ENCODE measurements at regions not wholly inside any gene's neighbourhood (a gene's known extent, or its start where the extent isn't known, plus 50 kb on each side); places are given as distances from the start of the nearest gene placed in this dataset.

- intact Hi-C loops (cut with micrococcal nuclease) = no loop called here
- Histone ChIP-seq H3K9ac (ENCODE audit: low read length) (no peak overlapping the region), H3K4me1 (ENCODE audit: control insufficient read depth in 2 of 2, insufficient read depth in 2 of 2, low read length in 2 of 2) (no peaks in the 10 kb centered on the region), H3K4me3 (ENCODE audit: control extremely low read depth in 1 of 5, extremely low read depth in 1 of 5, insufficient read depth in 1 of 5, low read depth in 2 of 5, low read length in 4 of 5) (no peak overlapping the region), H3K79me2 (ENCODE audit: control insufficient read depth, insufficient read depth, low read length) (no peaks in the 10 kb centered on the region), H3K9me3 (ENCODE audit: control extremely low read depth in 1 of 3, control insufficient read depth in 2 of 3, insufficient read depth in 1 of 3, low read length in 2 of 3) (no peaks in the 10 kb centered on the region), H3K4me2 (replicated peaks; ENCODE audit: low read depth, low read length, poor library complexity, severe bottlenecking) (no peak overlapping the region), H3K27ac (ENCODE audit: low read length in 2 of 2) (no peak overlapping the region), H2AFZ (ENCODE audit: insufficient read depth, low read depth, low read length, poor library complexity, severe bottlenecking) (no peak overlapping the region), H3K36me3 (replicated peaks in 1 of 2; ENCODE audit: control extremely low read depth in 1 of 2, control insufficient read depth in 1 of 2, extremely low read depth in 1 of 2, insufficient read depth in 2 of 2, low read length in 1 of 2) (no peaks in the 10 kb centered on the region), H3K27me3 (replicated peaks in 1 of 4; ENCODE audit: control extremely low read depth in 1 of 4, control insufficient read depth in 3 of 4, insufficient read depth in 4 of 4, low read length in 3 of 4) (no peaks in the 10 kb centered on the region), H4K20me1 (ENCODE audit: control insufficient read depth, insufficient read depth, low read length, poor library complexity, severe bottlenecking) (no peaks in the 10 kb centered on the region)
- H3K4me1 Mint-ChIP-seq = no peaks in the 10 kb centered on the region
- H3K4me3 Mint-ChIP-seq = no peak overlapping the region
- no peak for TF ChIP-seq EZH2 (IDR thresholded peaks at IDR 0.05; ENCODE audit: borderline replicate concordance, insufficient read depth, low read depth, low read length, poor library complexity, severe bottlenecking)
- CTCF ChIA-PET = no interaction called here
- POLR2A ChIA-PET = no interaction called here
- H3K27me3 Mint-ChIP-seq = no peaks in the 10 kb centered on the region
- WGBS (ENCODE audit: insufficient coverage) = 80% methylated on average over 1 of the region's 1 CpG
- H3K9me3 Mint-ChIP-seq (ENCODE audit: insufficient read depth) = peaks cover 2% of the 10 kb centered on the region
- DNase-seq (no peak), ATAC-seq (ENCODE audit: low read depth) (no peak)
- H3K27ac Mint-ChIP-seq = no peak overlapping the region
Observed at GRCh38 chr13:58729361-58729760, 1097.8 kb downstream of the PCDH17 start.

GRCh38 chr13:58744686-58745085 lies 1113.1 kb downstream of the PCDH17 start:
- ChIA-PET POLR2A (no interaction called here), CTCF (no interaction called here)
- Mint-ChIP-seq H3K9me3 (ENCODE audit: insufficient read depth) (no peaks in the 10 kb centered on the region), H3K27ac (no peak overlapping the region), H3K4me1 (no peaks in the 10 kb centered on the region), H3K27me3 (no peaks in the 10 kb centered on the region), H3K4me3 (no peak overlapping the region)
- no CpG with 5 or more reads among the region's 1 CpG for WGBS (ENCODE audit: insufficient coverage)
- ATAC-seq (ENCODE audit: low read depth) (no peak), DNase-seq (no peak)
- intact Hi-C loops (cut with micrococcal nuclease) = no loop called here
- no peaks in the 10 kb centered on the region for H3K4me1 ChIP-seq (ENCODE audit: control insufficient read depth in 2 of 2, insufficient read depth in 2 of 2, low read length in 2 of 2)
- no peak overlapping the region for H3K9ac ChIP-seq (ENCODE audit: low read length)
- no peaks in the 10 kb centered on the region for H3K9me3 ChIP-seq (ENCODE audit: control extremely low read depth in 1 of 3, control insufficient read depth in 2 of 3, insufficient read depth in 1 of 3, low read length in 2 of 3)
- H4K20me1 ChIP-seq (ENCODE audit: control insufficient read depth, insufficient read depth, low read length, poor library complexity, severe bottlenecking) = no peaks in the 10 kb centered on the region
- no peaks in the 10 kb centered on the region for H3K27me3 ChIP-seq (replicated peaks in 1 of 4; ENCODE audit: control extremely low read depth in 1 of 4, control insufficient read depth in 3 of 4, insufficient read depth in 4 of 4, low read length in 3 of 4)
- no peak overlapping the region for H3K27ac ChIP-seq (ENCODE audit: low read length in 2 of 2)
- H3K36me3 ChIP-seq (replicated peaks in 1 of 2; ENCODE audit: control extremely low read depth in 1 of 2, control insufficient read depth in 1 of 2, extremely low read depth in 1 of 2, insufficient read depth in 2 of 2, low read length in 1 of 2) = no peaks in the 10 kb centered on the region
- no peak overlapping the region for H3K4me2 ChIP-seq (replicated peaks; ENCODE audit: low read depth, low read length, poor library complexity, severe bottlenecking)
- H3K4me3 ChIP-seq (ENCODE audit: control extremely low read depth in 1 of 5, extremely low read depth in 1 of 5, insufficient read depth in 1 of 5, low read depth in 2 of 5, low read length in 4 of 5) = no peak overlapping the region
- H2AFZ ChIP-seq (ENCODE audit: insufficient read depth, low read depth, low read length, poor library complexity, severe bottlenecking) = no peak overlapping the region
- TF ChIP-seq EZH2 (IDR thresholded peaks at IDR 0.05; ENCODE audit: borderline replicate concordance, insufficient read depth, low read depth, low read length, poor library complexity, severe bottlenecking) (no peak), CTCF (IDR thresholded peaks at IDR 0.05) (no peak)
- no peaks in the 10 kb centered on the region for H3K79me2 ChIP-seq (ENCODE audit: control insufficient read depth, insufficient read depth, low read length)
